ENCODE measurements at regions not wholly inside any gene's neighbourhood (a gene's known extent, or its start where the extent isn't known, plus 50 kb on each side); places are given as distances from the start of the nearest gene placed in this dataset.
"Not testable (repeated sequence)": the region's sequence is repeated elsewhere in the genome, so short reads cannot be mapped to it uniquely, and the experiment has no call there.

DNA sequence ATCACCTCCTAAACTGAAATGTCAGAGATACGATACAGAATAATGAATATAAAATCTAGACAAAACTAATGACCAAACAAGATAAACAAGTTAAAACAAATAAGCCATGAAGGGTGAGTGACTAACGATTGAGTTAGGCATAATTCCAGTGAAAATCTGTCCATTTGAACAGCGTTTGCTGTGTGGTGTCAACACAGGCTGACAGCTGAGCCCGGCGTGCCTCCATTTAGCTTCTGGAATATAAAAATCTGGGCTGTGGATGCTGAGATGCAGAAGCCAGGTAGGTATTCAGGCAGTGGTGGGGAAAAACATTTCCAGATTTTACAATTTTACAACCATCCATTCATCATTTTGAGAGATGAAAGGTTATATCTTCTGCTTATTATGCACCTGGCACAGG, 2041.4 kb upstream of the CELF4 start:
- no peak for DNase-seq

DNA sequence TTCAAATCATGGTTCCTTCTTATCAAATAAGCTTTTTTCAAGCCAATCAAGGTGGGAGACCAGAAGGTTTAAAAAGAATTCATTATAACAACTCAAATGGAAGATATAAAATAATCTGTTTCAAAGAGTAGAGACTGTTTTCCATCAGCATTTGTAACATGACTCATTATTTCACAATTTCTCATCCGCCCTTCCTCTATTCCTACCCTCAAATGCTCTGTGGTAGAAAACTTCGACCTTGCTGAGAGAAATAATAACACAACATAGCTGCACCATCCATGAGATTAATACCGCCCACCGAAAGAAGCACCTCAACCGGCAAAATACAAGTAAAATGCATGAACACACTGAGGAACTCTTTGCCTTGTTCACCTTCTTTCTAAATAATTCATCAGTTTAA, 2039.2 kb upstream of the CELF4 start:
- no peak for DNase-seq

DNA sequence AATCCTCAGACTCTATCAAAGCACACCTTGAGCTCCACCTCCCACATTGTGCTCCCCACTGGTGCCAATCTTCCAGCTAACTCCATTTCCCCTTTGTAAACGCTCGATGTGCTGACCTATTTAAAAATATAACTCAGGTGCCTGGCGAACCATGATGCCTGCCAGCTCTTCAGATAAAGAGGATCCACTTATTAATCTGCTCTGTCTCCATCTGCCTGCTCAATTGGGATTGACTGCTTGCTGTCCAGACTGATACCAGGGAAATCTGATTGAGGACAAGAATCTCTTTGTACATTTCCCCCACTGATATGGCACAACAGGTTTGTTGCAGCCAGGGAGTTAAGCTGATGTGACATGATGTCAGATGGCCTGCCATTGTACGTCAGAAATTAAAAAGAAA, 2036.5 kb upstream of the CELF4 start:
- no peak for DNase-seq

DNA sequence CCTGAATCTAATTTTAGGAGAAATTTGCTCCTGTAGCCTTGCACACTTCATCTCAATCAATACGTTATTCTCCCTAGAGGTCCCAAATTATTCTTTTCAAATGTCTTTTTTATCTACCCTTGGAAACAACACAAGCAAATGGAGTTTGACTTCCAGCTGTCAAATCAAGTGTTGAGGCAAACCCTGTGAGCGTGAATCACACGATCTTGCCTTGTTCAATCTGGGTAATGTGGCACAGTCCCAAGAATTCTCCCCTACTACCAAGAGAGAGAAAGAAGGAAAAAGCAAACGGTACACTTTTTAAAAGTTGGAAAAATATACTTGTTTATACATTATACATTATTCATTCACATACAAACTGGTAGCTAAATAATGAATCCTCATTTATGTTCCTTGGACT, 2035.3 kb upstream of the CELF4 start:
- no peak for DNase-seq

DNA sequence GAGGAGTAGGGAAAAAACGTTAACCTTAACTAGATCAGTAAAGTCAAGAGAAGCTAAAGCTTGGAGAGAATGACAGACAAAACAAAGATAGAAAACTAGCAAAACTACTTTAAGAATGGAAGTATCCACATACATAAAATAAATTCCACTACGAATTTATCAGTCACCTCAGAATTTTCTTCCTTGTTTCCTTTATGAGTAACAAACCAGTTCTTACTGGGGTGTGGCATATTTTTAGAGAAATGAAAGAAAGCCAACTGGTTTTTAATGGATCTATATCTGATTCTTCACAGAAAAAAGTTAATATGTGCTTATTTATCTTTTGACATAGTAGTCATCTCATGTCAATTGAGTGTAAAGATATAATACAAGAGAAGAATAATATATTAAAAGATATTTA, 2033.7 kb upstream of the CELF4 start:
- DNase-seq, result no peak

DNA sequence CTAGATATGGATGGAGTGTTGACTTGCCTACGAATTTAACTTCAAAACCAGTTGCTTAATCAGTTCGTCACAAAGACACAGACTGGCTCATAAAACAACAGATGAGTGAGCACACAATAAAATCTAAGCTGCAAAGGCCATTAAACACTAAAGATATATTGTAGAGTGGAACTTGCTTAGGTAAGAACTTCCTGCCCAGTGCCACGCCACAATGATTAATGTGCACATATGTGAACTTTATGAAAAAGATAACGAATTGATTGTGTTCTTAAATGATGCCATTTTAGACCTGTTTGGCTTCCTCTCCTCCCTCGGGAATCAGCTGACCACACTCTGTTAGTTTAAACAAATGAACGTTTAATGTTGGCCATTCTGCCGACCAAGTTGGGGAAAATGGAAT, 2031.3 kb upstream of the CELF4 start:
- DNase-seq, result no peak

DNA sequence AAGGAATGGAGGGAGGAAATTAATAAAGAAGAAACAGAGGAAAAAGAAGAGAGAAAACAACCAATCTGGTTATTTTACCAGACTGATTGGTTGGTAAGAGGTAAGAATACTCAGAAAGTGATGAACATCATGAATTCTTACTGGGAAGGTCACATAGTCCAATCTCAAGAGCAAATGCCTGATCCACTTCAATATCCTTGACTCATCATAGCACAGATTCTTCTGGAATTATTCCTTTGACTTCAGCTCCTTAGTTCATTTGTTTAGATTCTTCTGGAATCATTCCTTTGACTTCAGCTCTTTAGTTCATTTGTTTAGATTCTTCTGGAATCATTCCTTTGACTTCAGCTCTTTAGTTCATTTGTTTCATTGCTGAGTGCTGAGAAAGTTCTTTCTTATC, 2030.6 kb upstream of the CELF4 start:
- no peak for DNase-seq

DNA sequence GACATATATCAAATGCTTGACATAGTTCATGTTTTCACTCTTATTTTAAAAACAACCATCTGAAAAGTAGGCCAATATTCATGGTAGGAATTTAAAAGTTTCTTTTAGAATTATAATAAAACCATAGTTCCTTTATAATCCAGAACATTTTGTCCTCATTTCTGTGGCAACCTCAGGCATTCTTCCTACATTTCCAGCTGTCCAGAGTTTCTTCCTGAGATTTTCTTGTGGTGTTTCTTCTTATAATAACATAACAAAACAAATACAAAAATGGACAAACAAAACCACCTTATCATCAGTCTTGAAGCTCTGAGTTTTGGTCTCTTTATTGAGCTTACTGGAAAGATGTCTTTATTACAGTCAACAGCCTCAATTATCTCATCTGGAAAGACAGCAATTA, 2028.6 kb upstream of the CELF4 start:
- no peak for DNase-seq

DNA sequence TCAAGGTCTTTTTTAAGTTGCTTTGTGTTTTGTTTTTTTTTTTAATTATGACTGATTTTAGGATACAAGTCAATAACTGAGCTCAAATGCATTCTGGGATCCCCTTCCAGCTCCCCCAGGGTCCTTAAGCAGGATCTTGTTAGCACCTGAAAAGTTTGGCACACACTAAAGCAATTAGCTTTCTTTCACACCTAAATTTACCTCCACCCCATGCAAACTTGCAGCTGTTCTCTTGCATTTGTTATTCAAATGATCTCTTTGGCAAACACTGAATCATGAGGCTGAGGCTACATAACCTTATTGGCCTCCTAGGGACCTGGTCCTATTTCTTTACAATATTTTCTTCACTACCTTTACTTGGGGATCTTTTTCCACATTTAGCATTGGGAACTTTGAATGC, 2026.1 kb upstream of the CELF4 start:
- no peak for DNase-seq

DNA sequence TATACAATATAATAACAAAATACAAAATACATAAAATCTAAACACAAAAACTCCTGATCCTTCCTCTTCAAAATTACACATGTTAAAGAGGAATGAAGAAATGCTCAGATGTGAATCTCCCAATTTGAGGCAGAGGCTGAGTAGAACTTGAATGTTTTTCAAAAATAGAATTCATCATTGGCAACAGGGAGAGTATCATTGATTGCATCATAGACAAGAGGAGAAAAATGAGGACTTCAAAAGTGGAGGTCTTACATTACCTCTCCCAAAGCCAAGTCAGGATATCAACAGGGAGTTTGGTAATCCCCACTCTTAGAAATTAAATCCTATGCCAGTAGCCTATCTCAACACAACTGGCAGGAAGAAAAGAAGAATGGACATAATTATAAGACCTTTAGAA, 2023.9 kb upstream of the CELF4 start:
- DNase-seq, result no peak

DNA sequence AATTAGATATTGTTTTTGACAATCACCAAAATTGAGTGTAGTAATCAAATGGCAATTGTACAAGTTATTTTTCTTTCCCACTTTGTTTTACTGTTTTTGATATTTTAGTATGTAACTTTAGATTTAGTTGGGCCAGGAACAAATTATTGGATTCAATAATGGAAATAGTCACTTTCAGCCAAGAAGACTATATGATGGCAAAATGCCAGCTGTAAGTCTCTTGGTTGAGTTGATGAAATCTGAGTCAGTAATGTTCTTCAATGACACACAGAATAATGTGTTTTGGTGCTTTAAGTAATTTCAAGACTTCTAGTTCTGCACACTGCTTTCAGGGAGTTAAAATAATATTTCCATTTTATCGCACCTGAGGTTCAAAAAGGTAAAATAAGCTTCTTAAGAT, 2022.0 kb upstream of the CELF4 start:
- no peak for DNase-seq

DNA sequence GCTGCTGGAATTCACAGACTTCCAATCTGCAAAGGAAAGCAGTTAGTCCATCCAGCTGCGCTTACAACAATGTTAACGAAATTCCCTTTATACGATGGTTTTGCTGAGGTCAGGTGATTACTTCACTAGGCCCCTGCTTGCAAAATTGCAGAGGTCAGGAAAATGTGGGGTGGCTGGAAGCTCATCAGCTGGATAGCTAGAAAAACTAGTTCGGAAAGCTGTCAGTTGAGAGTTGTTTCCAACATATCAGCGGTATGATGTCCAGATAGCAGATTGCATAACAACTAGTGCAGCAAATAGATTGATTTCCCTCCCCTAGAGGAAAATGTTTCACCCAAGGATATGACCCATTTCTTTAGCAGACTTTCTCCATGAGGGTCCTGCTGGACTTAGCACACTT, 2021.1 kb upstream of the CELF4 start:
- DNase-seq, result no peak

DNA sequence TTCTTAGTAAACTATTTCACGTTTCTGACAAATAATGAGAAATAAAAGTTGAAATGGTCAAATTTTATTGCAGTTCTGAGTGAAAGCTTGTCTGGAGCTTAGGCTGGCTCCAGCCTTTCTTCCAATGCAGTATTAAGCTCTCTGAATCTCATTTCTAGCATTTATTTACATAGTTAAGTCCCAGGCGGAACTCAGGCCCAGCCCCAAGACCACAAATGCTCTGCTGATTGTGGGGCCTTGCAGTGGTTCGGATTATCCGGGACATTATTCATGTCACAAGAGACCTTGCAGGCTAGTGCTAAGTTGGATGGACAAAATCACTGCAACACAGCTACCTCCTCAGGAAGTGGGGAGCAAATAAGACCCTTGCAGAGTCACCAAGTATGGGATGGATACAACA, 2009.3 kb upstream of the CELF4 start:
- no peak for DNase-seq

DNA sequence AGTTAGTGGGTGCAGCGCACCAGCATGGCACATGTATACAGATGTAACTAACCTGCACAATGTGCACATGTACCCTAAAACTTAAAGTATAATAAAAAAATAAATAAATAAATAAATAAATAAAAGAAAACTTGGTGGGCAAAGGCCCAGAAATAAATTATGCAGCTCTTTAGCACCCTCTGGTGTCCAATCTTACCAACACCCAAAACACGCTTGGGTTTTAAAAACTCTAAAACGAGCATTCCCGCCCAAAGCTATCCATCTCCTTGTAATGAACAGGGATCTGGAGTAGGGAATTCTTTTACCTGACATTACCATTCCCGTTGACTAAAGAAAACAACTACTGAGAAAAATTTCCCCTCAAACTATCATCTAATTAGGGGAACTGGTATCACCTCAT, 2005.9 kb upstream of the CELF4 start:
- no peak for DNase-seq

DNA sequence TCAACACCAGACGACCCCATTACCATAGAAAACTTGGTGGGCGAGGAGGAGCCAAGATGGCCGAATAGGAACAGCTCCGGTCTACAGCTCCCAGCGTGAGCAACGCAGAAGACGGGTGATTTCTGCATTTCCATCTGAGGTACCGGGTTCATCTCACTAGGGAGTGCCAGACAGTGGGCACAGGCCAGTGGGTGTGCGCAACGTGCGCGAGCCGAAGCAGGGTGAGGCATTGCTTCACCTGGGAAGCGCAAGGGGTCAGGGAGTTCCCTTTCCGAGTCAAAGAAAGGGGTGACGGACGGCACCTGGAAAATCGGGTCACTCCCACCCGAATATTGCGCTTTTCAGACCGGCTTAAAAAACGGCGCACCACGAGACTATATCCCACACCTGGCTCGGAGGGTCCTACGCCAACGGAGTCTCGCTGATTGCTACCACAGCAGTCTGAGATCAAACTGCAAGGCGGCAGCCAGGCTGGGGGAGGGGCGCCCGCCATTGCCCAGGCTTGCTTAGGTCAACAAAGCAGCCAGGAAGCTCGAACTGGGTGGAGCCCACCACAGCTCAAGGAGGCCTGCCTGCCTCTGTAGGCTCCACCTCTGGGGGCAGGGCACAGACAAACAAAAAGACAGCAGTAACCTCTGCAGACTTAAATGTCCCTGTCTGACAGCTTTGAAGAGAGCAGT, 2000.1 kb upstream of the CELF4 start:
- DNase-seq, result not testable (repeated sequence)

DNA sequence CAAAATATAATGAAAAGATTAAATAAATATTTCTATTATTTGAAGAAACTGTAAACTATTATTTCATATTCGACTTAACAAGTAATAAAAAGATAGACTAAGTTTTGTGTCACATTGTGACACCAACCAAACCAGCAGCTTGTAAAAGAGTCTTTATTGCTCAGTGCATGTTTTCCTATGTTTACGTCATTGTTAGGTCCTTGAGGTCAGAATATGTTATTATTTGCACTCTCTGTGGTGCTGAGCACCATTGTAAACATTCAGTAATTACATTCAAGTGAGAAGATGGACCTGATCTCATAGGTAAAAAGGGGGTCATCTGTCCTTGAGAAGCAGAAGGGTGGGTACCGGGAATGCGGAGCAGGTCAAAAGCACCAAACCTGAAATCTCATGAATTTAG, 1999.1 kb upstream of the CELF4 start:
- DNase-seq, result no peak

DNA sequence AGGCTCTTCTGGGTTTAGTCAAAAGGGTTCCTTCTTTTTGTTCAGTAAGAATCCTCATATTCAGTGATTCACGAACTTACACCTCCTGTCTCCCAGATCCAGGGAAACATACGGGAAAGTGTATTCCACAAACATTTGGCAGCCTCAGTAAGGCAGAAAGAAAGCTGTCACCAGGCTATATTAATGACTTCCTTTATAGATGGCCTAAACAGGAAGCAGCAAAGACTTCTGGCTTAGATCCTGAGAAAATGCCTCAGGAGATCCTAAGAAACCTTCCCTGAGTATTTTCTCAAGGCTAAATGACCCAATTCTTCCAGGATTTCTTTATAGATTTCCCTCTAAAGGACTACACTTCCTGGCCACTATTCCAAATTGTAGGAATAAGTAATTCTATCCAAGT, 1995.5 kb upstream of the CELF4 start:
- DNase-seq, result no peak

DNA sequence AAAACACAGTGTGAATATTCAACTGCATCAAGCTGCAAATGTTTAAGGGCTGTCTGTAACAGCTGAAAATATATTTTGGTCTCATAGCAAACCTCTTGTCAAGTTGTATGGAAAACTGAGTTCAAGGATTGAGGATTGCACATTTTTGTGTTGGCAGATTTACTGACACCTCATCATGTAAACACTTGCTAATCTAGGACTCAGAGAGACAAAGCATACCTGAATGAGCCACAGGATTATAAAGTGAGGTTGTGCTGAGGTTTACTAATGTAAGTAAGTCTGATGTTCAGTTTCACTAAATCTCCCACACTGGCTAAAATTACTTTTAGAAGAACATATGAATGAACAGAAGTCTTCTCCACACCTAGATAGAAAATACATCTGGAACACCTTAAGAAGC, 1993.1 kb upstream of the CELF4 start:
- no peak for DNase-seq

DNA sequence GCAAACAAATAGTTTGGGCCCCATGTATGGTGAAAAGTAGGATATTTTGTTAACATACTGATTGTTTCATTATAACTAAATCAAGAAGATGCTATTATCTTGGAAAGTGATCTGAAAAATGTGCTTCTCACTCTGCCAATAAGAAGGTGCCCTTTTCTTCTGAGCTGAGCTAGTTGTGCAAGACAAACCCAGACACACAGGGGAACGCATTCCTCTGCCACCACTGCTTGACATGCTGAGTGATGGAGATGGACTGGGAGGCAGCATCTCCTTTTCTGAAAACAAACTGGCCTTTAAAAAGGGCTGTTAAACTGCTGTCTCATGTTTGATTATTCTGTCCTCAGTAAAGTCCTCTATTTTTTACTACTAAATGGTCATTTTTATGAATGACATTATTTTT, 1989.9 kb upstream of the CELF4 start:
- no peak for DNase-seq

DNA sequence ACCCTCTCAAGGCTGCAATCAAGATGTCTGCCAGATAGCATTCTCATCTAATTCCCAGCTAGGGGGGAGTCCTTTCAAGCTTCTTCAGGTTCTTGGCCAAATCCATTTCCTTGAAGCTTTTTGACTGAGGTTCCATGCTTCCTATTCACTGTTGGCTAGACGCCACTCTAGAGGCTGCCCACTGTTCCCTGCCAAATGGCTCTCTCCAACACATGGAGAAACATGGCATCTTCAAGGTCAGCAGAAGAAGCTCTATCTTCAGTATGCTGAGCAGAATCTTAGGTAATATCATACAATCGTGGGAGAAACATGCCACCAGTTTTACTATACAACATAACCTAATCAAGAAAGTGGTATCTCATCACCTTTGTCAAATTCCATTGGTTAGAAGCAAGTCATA, 1985.1 kb upstream of the CELF4 start:
- no peak for DNase-seq

DNA sequence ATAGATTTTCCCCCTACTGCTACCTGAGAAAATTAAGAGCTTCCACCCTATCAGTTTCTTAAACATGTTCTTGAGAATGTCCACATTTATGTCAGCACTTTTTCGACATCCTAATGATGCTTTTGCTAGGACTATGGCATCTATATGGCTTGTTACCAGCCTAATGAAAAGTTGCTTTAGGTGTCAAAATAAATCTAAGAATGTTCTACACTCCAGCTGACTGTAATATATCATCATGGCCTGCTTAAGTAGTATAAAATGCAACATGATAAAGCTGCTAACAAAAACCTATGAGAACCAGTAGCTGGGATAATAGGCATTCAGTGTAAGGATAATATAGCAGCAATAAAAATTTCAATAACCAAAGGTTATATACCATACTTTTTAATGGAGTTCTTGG, 1983.5 kb upstream of the CELF4 start:
- DNase-seq, result no peak

DNA sequence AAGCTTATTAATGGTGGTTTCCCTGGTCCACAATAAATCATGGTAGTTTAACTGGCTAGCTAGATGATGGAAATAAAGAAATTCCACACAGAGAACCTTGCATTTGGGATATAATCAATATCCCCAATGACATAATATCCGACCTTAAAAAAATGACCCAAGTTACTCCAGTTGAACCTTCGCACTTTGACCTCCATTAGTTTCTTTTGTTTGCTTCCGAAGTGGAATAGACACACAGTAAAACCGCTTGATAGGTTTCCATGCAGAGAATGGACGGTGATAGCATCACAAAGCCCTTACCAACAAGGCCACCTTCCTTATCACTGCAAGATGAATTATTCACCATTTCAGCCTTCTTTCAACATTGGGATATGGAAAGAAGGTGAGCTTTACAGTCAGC, 1966.1 kb upstream of the CELF4 start:
- no peak for DNase-seq

DNA sequence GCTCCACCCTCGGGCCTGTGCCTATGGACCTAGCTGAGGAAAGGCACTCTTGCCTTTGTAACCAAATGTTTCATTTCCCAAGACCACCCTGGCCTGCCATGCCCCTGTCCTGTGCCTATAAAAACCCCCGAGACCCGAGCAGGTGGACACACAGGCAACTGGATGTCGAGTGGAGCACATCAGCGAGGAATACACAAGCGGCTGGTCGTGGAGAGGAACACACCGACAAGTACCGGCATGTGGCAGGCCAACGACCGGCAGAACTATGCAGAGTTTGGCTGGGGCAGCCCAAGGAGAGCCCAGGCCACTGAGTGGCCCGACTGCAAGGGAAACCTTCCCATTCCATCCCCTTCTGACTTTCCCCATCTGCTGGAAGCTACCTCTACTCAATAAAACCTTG, 1963.8 kb upstream of the CELF4 start:
- DNase-seq, result no peak

DNA sequence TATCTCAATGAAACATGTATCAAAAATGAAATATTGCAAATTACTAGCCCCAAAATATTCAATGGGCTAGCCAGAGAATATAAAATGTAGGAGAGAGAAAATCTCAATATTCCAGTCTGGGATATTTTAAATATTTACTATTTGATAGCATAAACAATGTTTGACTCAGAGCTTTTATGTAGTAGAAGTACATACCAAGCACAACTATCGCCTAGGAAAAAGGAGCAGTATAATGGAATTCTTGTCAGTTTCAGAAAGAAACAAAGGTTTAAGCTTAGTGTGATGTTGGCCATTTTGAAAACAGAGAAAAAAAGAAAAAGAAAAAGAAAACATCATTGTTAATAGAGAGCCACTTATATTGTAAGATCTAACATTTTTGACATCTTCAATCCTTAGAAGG, 1961.9 kb upstream of the CELF4 start:
- DNase-seq, result no peak

DNA sequence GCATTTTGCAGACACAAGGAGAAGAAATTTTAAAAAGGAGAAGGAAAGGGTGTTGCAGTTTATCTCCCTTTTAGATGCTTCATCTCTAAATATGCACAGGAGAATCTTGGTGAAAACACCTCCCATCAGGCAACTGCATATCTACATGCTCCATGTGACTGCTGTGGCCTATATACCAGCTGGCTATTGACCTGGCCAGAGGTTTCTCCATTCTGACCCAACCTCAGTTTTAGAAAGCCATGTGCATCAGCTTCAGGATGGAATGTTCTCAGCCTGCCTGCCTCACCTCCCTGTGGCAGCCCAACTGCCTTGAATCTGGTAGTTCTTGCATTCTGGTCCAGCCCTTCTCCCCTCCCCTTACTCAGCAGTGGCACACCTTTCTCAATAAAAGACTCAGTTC, 1958.8 kb upstream of the CELF4 start:
- no peak for DNase-seq

DNA sequence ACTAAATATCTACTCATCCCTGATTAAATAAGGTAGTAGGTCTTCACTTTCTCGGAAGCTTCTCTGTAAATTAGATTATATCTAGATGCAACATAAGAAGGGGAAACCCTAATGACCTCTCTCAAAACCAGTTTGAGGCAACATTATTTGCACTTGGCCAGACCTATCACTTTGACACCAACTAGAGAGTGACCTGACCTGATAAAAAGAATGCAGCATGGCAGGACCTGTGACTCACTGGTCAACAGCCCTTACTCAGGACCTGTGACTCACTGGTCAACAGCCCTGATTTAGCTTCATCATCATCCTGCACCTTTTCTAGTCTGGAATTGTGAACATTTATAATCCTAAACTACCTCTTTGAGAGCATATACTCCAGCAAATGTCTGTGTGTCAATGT, 1957.7 kb upstream of the CELF4 start:
- DNase-seq, result no peak
